Ammon's horn (tissue), 1 donor: ENCODE measurements at regions not wholly inside any gene's neighbourhood (a gene's known extent, or its start where the extent isn't known, plus 50 kb on each side); places are given as distances from the start of the nearest gene placed in this dataset.

Experiments
- DNase-seq: peaks from one replicate; pipeline ENCODE4 v3.0.0-alpha.2; 2016; ENCODE audit warnings: low spot score

DNA sequence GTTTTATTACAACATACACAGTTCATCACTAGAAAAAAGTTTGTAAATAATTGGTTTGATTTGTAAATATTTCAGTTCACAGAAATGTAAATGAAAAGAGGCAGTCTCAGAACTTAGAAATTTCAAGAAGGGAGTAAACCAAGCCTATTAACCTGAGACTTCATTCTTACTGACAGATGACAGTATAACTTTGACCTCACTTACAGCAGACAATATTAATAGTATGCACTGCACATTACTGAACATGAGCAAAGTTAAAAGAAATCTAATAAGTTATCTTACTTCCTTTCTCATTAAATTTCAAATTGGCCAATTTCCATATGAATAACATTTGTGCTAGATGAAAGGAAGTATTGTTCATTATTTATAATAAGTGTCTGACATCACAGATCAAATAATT is 235.8 kb downstream of the SLC6A15 start:
- DNase-seq = no peak

DNA sequence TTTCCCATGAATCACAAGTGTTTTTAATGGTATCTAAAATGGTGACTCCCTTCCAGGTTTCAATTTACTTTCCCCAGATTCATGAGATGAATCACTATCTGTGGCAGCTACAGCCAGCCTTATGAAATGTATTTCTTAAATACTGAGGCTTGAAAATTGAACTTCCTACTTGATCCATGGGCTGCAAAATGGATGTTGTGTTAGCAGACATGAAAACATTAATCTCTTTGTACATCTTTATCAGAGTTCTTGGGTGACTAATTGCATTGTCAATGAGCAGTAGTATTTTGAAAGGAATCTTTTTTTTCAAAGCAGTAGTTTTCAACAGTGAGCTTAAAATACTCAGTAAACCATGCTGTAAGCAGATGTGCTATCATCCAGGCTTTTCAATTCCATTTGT is 250.8 kb downstream of the SLC6A15 start:
- no peak for DNase-seq

DNA sequence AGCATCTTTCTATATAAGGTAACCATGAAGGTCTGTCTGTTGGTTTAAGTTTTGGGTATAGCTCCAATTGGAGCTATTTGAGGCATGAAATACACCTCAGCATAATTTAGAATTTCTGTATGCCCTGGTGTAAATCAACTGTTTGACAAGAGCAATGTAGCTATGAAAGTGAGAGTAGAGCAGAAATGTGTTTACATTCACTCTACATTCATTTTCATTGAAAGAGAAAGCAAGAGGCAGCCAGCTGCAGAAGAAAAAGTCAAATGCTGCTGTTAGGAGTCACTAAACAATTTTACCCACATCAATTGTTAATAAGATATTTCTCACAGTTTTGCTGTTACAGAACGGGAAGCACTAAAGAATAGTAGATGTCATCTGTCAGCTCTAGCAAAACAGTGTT is 252.5 kb downstream of the SLC6A15 start:
- no peak for DNase-seq

DNA sequence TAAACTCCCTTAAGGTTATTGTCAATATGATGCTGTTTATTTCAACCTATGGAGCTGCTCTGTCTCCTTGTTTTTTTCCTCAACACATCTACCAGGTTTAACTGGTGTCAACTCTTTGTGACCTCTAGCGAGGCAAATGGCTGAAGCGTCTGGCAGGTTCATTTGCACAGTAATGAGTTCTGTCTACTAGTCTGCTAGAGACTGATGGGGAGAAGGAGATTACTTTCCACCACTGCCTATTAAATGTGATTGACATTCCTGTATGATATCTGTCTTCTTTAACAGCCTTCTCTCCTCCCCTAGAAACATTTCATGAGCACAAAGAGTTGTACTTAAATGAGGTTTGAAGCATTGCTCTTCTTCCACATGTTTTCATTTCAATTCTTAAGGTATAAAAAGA is 253.7 kb downstream of the SLC6A15 start:
- no peak for DNase-seq

DNA sequence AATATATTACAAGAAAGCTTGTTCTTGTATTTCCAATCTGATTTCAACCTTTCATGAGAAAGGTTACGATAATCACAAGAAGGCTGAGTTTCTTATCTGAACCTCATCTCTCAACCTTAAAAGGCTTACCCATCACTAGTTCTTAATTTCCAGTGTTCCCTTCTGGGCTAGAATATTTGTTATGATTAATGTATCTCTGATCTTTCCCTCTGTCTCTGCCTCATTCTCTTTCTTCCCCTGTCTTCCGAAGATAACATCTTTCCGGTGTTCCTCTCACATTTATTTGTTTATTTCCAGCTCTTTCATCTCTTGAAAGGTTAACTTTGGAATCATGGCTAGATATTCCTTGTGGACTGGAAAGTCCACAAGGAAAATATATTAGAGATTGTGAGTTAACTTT is 255.9 kb downstream of the SLC6A15 start:
- DNase-seq = no peak

DNA sequence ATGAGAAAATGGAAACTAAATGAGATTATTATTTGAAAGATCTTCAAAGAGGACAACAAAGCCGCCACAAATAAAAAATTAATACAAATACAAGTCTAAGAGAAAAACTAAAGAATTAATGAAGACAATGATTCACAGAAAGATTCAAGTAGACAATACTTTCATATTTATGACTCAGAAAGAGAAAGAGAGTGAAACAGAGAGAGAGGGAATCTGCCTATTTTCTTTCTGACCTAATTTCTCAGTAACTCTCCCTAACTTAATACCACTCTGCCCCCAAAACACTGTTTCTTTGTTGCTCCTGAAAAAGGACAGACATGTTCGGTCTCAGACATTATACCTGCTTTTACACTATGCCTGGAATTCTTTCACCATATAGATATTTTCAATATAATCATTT is 259.1 kb downstream of the SLC6A15 start:
- DNase-seq = no peak

DNA sequence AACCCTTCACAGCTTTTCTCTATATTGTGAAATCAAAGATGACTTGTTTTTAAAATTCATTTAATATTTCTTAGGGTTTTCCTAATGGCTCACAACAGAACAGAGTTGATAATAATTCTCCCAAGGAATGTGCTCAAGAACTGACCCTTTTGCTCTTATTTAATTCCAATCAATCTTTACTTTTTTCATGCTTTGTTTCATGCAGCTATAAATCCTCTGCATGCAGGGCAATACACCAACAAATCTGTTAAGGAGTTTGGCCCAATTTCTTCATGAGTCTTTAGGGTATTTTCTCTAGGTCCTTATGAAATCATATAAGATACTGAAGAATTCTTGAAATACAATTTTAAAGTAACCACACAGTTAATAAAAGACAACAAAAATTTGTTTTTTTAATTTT is 264.2 kb downstream of the SLC6A15 start:
- no peak for DNase-seq

DNA sequence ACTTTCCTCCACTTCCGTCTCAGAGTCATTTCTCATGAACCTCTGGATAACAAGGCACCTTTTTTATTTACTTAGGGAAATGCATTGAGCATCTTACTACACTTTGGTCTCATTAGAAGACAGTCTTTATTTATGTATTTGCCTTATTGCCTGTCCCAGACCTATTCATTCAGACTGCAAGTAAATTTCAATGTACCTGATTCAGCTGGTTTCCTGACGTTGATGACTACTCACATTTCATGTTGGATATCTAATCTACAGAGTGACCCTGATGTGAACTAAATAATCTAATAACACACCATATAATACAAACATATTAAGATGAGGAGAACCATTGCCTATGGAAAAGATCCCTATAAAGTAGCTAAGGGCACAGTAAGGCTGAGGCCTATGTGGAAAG is 267.7 kb downstream of the SLC6A15 start:
- no peak for DNase-seq

DNA sequence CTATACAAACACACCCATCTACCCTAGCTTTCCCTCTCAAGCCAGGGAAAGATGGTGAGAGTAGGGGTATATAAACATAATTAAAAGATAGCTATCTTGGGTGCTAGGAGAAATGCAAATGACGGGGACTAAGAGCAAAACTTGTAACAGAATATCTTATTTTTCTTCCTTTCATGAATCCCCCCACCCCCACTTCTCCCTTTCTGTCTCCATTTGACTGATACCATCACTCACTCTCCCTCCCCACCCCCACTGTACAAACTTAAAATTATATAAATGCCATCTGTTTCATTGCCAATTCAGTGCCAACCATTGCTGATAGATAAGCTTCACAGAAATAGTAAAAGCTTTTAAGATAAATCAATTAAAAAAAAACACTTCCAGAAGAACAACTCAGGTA is 268.6 kb downstream of the SLC6A15 start:
- no peak for DNase-seq

DNA sequence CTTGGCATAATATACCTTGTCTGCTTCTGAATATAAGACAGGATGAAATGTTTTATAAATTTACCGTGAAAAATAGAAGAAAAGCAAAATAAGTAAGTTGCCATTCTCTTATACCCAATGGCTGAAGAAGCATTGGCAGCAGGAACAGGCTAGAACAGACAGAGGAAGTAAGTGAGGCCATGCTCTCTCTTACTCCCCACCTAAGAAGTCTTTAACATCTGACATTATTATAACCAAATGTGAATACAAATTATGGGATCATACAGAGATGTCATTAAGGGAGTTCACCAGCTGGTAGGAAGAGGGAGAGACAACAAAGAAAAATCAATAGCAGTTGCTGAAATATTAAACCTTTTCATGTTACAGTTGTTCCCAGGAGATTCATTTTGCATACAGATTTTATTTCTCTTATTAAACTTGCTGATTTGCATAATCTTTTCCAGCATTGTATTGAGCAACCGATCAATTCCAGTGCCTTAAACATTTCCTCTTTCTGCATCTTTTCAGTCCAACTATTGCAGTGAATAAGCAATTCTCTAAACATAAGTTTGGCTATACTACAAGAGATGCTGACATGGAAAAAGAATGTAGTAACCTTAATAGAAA is 270.6 kb downstream of the SLC6A15 start:
- no peak for DNase-seq

DNA sequence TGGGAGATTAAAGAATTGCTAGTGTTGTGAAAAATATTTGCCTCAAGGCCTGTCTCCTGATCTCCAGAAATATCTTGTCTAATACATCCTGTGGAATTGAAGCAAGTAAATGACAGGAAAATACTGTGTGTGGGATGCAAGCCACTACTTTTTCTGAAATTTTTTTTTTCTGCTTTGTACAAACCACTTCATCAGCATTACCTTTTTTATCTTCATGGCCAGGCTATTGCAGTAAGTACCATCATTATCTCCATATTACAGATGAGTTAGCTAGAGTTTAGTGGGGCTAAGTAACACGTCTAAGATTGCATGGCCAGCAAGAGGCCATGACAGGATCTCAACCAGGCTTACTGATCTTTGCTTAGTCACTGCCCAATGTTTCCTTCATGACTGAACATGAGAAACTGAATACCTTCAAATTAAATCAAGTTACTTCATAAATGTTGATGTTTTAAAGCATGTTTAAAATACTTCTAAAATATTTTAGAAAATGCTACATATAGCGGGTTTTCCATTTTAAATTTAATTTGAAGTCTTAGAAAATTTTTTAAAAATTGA is 273.7 kb downstream of the SLC6A15 start:
- DNase-seq = no peak

DNA sequence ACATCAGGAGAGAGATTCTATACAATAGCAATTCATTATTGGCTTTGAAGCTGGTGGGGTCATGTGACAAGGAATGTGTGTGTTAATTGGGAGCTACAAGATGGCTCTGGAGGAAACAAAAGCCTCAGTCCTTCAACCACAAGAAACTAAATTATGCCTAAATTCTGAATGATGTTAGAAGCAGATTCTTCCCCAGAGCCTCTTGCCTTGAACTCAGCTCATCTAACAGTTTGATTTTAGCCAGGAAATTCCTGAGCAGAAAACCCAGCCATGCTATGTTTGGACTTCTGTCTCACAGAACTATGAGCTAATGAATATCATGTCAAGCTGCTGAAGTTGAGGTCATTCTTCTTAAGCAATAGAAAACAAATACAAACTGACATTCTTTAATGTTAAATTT is 274.7 kb downstream of the SLC6A15 start:
- no peak for DNase-seq

DNA sequence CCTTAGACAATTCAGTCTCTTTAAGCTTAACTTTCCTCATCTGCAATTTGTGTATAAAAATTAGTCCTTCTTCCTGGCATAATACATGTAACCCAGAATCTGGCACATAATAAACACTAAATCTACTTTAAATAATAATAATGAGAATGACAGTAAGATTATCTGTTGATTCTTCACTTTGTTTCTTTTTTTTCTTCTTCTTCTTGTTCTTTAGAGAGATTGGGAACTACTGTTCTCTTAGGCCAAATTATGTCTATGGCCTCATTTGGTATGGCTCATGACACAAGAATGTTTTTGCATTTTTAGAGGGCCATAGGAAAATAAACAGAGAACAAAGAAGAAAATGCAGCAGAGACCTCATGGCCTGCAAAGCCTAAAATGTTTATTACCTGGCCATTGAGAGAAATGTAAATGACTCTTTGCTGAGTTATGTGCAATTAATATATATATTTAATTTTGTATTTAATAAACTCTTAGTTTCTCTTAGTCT is 275.8 kb downstream of the SLC6A15 start:
- DNase-seq = no peak

DNA sequence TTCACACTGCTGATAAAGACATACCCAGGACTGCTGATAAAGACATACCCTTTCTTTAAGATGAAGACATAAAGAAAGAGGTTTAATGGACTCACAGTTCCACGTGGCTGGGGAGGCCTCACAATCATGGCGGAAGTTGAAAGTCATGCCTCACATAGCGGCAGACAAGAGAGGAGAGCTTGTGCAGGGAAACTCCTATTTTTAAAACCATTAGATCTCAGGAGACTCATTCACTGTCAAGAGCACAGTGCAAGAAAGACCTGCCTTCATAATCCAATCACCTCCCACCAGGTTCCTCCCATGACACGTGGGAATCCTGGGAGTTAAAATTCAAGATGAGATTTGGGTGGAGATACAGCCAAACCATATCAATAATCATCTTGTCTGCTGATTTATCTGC is 278.1 kb downstream of the SLC6A15 start:
- DNase-seq = no peak

DNA sequence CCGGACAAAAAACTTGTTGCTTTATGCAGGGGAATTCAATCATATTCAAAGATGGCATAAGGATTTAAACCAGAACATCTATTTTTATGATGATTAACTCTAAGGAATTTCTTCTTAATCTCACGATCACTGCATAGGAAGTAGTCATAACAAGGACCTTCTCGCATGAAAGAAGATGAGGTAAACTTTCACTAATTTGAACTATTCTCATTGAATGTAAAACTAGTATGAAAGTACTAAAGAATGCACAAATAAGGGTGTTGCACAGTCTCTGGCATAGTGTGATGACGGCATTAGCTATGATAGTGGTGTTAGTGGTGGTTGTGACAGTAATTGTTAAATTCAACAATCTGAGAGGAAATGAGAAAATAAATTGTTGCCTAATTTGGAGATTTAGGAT is 280.0 kb downstream of the SLC6A15 start:
- DNase-seq = no peak

DNA sequence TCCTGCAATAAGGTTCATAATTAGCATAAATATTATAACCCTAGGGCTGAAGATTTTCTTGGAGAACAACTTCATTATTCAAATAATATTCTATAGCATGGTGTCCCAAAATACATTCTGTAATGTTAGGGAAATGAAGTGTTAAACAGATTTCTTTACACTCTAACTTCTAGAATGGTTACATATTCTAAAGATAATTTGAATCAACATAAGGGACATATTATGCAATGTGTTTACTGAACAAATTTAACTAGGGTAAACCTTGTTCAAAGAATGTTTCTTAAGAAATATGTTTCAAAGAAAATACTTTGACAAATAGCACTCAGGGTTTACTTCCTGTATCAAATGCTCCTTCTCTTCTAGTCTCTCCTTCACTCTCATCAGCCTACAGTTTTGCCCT is 281.6 kb downstream of the SLC6A15 start:
- no peak for DNase-seq

DNA sequence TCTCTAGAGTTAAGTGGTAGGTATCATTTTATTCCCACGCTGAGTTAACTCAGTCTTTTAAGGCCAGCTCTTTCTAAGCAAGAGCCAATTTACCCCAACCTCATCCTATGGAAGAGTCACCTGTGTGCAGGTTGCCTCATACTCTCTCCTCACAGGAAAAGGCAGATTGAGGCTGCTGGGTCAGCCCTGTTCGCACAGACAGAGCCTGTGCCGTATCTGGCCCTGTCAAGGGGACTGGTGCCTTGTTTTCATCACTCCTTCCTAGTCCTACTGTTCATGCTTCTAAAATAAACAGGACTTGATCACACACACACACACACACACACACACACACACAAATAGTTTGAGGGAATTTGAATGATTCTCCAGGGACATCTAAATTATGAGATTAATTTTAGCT is 285.0 kb downstream of the SLC6A15 start:
- DNase-seq = no peak

DNA sequence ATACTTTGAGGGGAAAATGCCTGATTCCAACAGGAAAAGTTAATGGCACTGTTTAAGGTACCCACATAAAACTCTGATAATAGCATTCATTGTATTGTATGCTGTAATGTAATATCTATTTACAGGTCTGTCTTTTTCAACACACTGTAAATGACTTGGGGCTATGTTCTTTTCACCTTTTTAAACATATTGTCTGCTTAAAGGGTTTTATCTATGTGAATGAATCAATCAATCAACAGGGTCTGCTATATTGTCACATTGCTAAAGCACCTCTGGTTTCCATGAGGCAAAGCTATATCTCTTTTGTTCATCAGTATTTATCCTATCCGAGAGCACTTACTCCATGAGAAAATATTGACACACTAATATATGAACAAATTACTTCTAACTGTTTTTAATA is 288.0 kb downstream of the SLC6A15 start:
- DNase-seq = no peak

DNA sequence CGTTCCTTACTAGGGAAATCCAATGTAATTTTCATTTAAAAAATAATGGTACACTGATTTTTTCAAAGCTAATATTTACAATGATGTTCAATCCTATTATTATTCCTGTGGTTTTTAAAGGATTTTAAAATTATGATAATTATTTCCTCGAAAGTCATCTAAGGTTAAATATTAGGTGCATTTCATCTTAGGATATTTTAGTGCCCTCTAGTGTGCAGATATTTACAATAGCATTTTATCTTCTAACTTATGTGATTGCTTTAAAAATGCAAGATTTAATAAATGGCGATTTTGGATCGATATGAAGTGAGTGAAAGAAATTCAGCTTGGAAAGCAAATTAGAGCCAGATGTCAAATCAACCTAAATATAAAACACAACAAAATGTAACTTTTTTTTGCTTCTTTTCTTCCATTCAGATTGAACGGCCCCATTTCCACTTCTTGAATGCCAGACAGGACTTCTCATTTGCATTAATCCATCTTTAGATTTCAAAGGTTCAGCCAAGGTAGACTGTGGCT is 293.5 kb downstream of the SLC6A15 start:
- DNase-seq = no peak

DNA sequence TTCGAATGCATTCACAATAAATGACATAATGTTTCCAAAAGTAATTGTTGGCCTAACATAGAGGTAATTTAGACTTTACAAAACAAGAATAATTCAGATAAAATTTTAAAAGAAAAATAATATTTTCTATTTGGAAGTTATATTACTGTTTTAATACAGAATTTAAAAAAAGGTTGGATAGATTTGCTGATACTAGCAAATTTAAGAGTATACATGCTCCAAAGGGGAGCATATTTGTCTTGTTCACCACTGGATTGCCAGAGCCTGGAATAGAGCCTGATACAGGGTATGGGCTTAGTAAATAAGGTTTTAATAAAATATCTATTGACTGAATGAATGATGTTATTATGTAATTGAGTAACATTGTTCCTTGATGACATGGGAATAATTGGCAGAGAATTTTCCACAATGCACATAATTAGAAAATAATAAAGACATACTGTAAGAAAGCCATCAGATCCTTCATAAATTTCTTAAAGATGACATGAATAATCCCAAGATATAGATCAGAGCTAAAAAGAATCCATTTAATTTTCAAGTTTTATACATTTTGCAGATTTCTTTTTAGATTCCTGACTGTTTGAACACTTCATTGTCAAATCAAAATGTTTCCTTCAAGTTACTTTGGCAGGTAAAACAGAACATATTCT is 305.3 kb downstream of the SLC6A15 start:
- no peak for DNase-seq

DNA sequence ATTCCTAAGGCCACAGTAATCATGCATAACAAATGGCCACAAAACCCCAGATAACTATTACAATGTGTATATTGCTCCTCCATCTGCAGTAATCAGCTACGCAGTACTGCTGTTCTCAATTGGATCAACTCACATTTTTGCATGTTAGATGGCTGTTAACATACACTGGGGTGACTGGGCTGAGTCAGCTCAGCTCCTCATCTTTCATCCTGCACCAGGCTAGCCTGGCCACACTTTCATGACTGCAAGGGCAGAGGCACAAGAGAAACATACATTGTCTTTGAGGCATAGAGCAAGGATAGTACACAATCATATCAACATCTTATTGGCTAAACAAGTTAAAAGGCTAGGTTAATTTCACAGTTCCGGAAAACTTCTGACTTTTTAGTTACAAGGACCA is 306.6 kb downstream of the SLC6A15 start:
- no peak for DNase-seq

DNA sequence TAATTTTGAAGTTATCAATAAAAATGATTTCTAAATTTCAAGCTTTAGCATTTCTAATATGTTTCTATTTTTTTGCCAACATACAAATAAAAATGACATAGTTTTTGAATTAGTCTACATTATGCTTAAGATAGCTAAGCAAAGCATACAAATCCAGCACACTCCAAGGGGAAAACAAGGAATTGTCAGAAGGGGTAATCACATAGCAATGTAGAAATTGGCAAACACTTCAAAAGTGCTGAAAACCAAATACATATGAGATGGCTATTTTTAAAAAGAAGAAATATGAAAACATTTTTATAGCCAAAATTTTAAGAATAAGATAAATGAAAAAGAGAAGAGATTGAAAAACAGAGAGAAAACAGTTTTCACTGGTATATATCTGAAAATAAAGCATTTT is 308.0 kb downstream of the SLC6A15 start:
- no peak for DNase-seq

DNA sequence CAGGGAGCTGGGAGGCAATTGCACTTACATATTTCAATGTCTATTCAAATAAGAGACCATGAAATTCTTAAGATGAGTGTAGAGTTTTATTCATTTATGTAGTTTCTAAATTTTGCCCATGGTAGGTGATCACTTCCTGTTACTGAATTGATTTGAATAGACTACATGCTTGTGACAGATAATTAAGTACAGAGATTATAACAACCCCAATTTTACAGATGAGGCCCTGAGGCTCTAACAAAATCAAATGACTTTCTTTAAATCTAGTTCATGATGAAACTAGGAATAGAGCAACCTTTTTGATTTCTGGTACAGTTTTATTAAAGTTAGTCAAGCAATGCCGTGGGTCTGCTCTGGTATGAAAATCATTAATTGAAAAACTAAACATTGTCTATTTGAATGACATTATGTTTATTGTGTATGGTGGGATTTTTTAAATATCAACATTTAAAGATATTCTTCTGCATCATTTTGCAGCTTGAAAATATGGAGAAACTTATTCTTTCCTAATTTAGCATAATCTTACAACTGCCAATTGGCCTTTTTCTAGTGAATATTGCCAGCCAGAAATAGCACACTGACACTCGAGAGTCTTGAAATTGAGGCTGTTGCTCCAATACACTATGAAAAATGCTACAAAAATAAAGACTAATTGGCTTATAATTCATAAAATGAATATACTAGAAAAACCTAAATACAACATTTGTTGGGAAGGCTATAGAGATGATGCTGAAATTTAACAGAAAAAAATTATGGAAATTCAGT is 308.9 kb downstream of the SLC6A15 start:
- DNase-seq = no peak
